ENCODE measurements at regions not wholly inside any gene's neighbourhood (a gene's known extent, or its start where the extent isn't known, plus 50 kb on each side); places are given as distances from the start of the nearest gene placed in this dataset.

- ChIA-PET POLR2A (no interaction called here), RAD21 (ENCODE audit: low non-redundant PET in 1 of 2, low total read pairs in 2 of 2, uncharacterized antibody in 2 of 2, unreplicated experiment in 2 of 2) (no interaction called here), CTCF (no interaction called here)
- no peak for DNase-seq (ENCODE audit: low read depth, low spot score)
- Histone ChIP-seq H3K4me2 (ENCODE audit: low read length) (no peak overlapping the region), H3K9me3 (ENCODE audit: control insufficient read depth in 1 of 2, insufficient read depth in 1 of 2, low read depth in 1 of 2, low read length in 2 of 2) (no peaks in the 10 kb centered on the region), H3K9me2 (ENCODE audit: insufficient read depth) (no peaks in the 10 kb centered on the region), H3K36me3 (ENCODE audit: control insufficient read depth in 1 of 2, insufficient read depth in 2 of 2, low read length in 2 of 2) (no peaks in the 10 kb centered on the region), H3K27ac (ENCODE audit: low read depth, low read length) (no peak overlapping the region), H3K4me3 (replicated peaks in 1 of 2; ENCODE audit: low read depth in 1 of 2, low read length in 2 of 2) (no peak overlapping the region), H2AFZ (ENCODE audit: low read depth, low read length, poor library complexity, severe bottlenecking) (no peak overlapping the region), H3K79me2 (ENCODE audit: insufficient read depth, low read length) (no peaks in the 10 kb centered on the region), H4K20me1 (ENCODE audit: insufficient read depth) (no peaks in the 10 kb centered on the region), H3K27me3 (ENCODE audit: insufficient read depth, low read length) (peaks cover 16% of the 10 kb centered on the region), H3K9ac (ENCODE audit: low read length) (no peak overlapping the region), H3K4me1 (ENCODE audit: control insufficient read depth in 1 of 2, insufficient read depth in 2 of 2, low read length in 2 of 2) (no peaks in the 10 kb centered on the region)
- BruUV-seq (replicated peaks) = no TSS peak
- TF ChIP-seq, protein P1, sequence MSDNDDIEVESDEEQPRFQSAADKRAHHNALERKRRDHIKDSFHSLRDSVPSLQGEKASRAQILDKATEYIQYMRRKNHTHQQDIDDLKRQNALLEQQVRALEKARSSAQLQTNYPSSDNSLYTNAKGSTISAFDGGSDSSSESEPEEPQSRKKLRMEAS (IDR thresholded peaks at IDR 0.05) = no peak
- no peak for TF ChIP-seq CBX3 (IDR thresholded peaks at IDR 0.05; ENCODE audit: low read depth)
- TF ChIP-seq EZH2 (IDR thresholded peaks at IDR 0.05) = no peak
- no peak for TF ChIP-seq CEBPB (IDR thresholded peaks at IDR 0.05; ENCODE audit: low read depth)
- TF ChIP-seq RAD21 (IDR thresholded peaks at IDR 0.05; ENCODE audit: low read depth) = no peak
- no peak for TF ChIP-seq CTCF (IDR thresholded peaks at IDR 0.05 in 2 of 3, conservative IDR thresholded peaks at IDR 0.05 in 1 of 3; ENCODE audit: borderline replicate concordance in 1 of 3, insufficient read depth in 1 of 3, low read depth in 2 of 3, low read length in 2 of 3)
- no peak for TF ChIP-seq ELF1 (IDR thresholded peaks at IDR 0.05; ENCODE audit: borderline replicate concordance, low read depth)
- TF ChIP-seq TCF7L2 (IDR thresholded peaks at IDR 0.05; ENCODE audit: borderline replicate concordance, extremely low read depth, insufficient read depth, insufficient read length) = no peak
- no peak for TF ChIP-seq ZNF274 (IDR thresholded peaks at IDR 0.05; ENCODE audit: low read depth, low read length)
- TF ChIP-seq SIN3A (IDR thresholded peaks at IDR 0.05; ENCODE audit: low read depth) = no peak
- no peak for TF ChIP-seq SP1 (IDR thresholded peaks at IDR 0.05; ENCODE audit: low read depth)
- TF ChIP-seq JUND (IDR thresholded peaks at IDR 0.05) = no peak
- TF ChIP-seq POLR2A (IDR thresholded peaks at IDR 0.05; ENCODE audit: borderline replicate concordance, extremely low read depth, insufficient read depth, insufficient read length) = no peak
- no peak for TF ChIP-seq SRF (IDR thresholded peaks at IDR 0.05; ENCODE audit: low read depth)
- TF ChIP-seq, protein P2, sequence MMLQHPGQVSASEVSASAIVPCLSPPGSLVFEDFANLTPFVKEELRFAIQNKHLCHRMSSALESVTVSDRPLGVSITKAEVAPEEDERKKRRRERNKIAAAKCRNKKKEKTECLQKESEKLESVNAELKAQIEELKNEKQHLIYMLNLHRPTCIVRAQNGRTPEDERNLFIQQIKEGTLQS (IDR thresholded peaks at IDR 0.05) = no peak
- TF ChIP-seq, protein P3, sequence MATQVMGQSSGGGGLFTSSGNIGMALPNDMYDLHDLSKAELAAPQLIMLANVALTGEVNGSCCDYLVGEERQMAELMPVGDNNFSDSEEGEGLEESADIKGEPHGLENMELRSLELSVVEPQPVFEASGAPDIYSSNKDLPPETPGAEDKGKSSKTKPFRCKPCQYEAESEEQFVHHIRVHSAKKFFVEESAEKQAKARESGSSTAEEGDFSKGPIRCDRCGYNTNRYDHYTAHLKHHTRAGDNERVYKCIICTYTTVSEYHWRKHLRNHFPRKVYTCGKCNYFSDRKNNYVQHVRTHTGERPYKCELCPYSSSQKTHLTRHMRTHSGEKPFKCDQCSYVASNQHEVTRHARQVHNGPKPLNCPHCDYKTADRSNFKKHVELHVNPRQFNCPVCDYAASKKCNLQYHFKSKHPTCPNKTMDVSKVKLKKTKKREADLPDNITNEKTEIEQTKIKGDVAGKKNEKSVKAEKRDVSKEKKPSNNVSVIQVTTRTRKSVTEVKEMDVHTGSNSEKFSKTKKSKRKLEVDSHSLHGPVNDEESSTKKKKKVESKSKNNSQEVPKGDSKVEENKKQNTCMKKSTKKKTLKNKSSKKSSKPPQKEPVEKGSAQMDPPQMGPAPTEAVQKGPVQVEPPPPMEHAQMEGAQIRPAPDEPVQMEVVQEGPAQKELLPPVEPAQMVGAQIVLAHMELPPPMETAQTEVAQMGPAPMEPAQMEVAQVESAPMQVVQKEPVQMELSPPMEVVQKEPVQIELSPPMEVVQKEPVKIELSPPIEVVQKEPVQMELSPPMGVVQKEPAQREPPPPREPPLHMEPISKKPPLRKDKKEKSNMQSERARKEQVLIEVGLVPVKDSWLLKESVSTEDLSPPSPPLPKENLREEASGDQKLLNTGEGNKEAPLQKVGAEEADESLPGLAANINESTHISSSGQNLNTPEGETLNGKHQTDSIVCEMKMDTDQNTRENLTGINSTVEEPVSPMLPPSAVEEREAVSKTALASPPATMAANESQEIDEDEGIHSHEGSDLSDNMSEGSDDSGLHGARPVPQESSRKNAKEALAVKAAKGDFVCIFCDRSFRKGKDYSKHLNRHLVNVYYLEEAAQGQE (IDR thresholded peaks at IDR 0.05; ENCODE audit: low read depth) = no peak
- no peak for ATAC-seq
- intact Hi-C loops (cut with micrococcal nuclease) = no loop called here
Observed at GRCh38 chr12:115708801-115709200, 568.7 kb downstream of the MED13L start.

All from HCT116 (cell line).